ENCODE measurements at regions not wholly inside any gene's neighbourhood (a gene's known extent, or its start where the extent isn't known, plus 50 kb on each side); places are given as distances from the start of the nearest gene placed in this dataset.

DNA sequence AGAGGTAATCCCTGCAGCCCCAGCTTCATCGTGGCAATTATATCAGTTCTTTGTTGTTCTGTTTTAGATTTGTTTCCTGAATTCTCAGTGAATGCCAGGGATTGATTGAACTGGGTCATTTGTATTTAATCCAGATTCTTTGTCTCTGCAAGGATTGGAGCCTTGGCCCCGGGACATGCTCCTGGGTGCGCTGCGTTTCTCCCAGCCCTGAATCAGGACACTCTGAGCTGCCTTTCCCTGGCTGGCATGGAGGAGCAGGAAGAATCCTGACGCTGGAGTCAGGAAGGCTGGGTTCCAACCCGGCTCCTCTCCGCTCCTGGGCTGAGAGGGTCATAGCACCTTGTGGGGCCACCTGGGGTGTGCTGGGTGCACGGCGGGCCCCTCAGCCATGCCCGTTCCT, 545.6 kb downstream of the QKI start:
- TF ChIP-seq, protein P1, sequence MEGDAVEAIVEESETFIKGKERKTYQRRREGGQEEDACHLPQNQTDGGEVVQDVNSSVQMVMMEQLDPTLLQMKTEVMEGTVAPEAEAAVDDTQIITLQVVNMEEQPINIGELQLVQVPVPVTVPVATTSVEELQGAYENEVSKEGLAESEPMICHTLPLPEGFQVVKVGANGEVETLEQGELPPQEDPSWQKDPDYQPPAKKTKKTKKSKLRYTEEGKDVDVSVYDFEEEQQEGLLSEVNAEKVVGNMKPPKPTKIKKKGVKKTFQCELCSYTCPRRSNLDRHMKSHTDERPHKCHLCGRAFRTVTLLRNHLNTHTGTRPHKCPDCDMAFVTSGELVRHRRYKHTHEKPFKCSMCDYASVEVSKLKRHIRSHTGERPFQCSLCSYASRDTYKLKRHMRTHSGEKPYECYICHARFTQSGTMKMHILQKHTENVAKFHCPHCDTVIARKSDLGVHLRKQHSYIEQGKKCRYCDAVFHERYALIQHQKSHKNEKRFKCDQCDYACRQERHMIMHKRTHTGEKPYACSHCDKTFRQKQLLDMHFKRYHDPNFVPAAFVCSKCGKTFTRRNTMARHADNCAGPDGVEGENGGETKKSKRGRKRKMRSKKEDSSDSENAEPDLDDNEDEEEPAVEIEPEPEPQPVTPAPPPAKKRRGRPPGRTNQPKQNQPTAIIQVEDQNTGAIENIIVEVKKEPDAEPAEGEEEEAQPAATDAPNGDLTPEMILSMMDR (IDR thresholded peaks at IDR 0.05): no peak

DNA sequence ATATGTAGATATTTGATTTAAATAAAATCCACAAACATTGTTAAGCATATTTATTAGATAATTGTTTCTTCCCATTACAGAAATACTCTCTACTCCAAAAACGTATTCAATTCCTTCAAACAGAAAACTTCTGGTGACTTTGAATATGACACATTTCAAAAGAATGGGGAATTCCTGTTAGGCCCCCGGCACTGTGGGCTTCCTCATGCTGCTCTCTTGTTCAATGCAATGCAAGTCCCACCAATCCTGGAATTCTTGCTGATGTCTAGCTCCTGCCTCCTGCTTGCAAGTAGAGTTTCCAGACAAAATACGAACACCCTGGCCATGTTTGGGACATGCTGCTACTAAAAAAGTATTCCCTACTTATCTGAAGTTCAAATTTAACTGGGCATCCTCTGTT, 544.1 kb downstream of the QKI start:
- TF ChIP-seq, protein P1 (IDR thresholded peaks at IDR 0.05): no peak

GRCh38 chr6:163956571-163957407, 542.3 kb downstream of the QKI start:
- TF ChIP-seq, protein P1 (IDR thresholded peaks at IDR 0.05): peak; percentile 89

DNA sequence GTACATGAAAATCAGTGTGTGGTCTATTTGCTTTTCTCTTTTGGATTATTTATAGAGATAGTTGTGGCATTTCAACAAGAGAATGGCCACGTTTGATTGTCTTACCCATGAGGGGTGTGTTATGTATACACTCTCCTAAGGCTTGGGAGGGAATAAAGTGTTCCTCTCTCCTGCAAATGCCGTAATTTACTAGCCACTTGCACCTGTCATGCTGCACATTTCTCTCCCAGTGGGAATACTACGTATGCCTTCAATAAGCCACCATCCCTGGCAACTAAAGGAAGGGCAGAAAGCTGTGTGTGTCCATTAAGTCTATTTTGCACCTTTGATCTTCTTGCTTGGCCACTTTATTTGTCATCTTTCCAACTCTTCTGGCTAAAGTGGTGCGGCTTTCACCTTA, 541.2 kb downstream of the QKI start:
- TF ChIP-seq, protein P1 (IDR thresholded peaks at IDR 0.05): no peak

- TF ChIP-seq, protein P1 (IDR thresholded peaks at IDR 0.05): no peak
Measured at GRCh38 chr6:163955096-163955495, 540.6 kb downstream of the QKI start.

GRCh38 chr6:163954088-163954775, 539.7 kb downstream of the QKI start:
- TF ChIP-seq, protein P1 (IDR thresholded peaks at IDR 0.05): no peak

GRCh38 chr6:163952005-163952404, 537.5 kb downstream of the QKI start:
- TF ChIP-seq, protein P1 (IDR thresholded peaks at IDR 0.05): no peak
